EH (cell line): ENCODE measurements at regions not wholly inside any gene's neighbourhood (a gene's known extent, or its start where the extent isn't known, plus 50 kb on each side); places are given as distances from the start of the nearest gene placed in this dataset.
"Not testable (repeated sequence)": the region's sequence is repeated elsewhere in the genome, so short reads cannot be mapped to it uniquely, and the experiment has no call there.

Experiments
- DNase-seq: peaks from one replicate; pipeline ENCODE4 v3.0.0-alpha.2; 2015; ENCODE audit warnings: low read depth

DNA sequence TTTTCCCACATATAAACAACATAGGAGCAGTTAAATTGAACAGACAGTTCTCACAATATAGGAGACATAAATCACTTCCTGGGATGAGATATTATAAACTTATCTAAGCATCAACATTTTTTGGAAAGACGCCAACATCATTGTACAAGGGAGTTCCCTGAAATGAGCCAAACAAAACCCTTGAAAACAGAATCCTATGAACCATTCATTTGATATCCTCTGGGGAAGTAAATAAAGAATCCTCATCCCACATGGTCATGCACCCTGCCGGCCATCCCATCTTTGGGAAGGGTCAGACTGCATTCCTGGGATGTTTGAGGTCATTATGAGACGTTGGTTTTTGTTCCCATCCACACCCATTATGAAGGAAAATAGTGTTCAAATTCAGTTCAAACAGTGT is 111.8 kb upstream of the USP25 start:
- DNase-seq: peak; percentile 67

DNA sequence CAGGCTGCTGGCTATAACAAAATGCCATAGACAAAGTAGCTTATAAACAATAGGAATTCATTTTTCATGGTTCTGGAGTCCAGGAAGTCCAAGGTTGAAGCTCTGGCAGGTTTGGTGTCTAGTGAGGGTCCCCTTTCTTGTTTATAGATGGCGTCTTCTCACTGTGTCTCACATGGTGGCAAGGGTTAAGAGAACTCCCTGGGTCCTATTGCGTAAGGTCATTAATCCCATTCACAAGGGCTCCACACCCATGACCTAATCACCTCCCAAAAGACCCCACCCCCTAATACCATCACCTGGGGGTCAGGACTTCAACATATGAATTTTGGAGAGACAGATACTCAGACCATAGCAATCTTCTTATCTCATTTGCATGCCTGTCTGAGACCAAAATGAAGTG is 108.9 kb upstream of the USP25 start:
- DNase-seq: no peak

DNA sequence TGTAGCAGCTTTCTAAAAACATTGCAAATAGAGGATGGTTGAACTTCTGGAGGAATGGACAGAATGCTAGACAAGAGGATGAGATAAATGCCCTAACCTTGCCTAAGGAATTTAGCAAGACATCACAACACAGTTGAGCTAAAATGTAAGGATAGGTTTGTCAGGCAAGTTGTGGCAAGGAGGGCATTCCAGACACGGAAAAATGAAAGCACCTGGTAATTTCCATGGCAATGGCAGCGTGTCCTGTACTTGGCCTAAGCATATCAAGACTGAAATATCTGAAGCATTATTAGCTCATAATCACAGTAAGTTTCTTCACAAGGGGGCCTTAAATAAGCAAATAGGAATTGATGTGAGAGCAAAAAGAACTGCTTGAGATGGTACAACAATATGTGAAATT is 105.1 kb upstream of the USP25 start:
- DNase-seq: no peak

DNA sequence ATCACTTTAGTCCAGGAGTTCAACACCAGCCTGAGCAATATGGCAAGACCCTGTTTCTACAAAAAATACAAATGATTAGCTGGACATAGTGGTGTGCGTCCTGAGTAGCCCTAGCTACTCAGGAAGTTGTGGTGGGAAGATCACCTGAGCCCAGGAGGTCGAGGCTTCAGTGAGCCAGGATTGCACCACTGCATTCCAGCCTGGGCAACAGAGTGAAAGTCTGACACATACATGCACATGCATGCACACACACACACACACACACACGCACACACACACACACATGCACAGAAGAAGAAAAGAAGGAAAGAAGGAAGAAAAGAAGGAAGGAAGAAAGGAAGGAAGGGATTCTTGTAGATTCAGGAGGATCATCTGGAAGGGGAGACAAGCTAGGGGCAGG is 104.4 kb upstream of the USP25 start:
- DNase-seq: no peak

DNA sequence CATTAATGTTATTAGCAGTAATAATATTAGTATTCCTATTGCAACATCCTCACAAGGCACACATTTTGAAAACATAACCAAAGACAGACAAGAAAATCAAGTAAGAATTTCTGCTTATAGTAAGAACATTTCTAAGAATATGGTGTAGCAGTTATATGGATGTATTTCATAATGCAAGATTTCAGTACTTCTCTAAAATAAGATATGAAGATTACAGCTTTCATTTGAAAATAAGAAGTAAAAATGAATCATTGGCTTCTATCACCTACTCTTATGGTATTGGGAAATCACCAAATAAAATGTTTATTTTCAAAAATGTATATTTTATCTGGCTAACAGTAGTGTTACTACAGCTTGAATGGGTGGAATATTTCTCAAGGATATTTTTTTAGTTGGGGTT is 103.8 kb upstream of the USP25 start:
- no peak for DNase-seq

DNA sequence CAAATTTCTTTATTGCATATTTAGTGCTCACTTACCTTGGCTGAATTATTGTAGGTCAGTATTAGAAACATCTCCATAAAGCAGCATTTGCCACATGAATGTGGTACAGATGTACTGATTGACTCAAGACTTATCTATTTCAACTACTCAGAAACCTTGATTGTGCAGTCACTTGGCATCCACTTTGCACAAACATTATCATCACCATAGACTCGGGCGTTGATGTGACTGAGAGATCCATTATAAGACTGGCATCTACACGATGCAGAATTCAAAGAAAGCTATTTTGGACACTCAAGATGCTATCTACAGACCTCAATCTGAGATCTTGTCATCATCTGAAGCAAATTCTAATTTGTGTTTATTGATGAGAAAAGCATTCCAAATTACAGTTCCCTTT is 102.8 kb upstream of the USP25 start:
- no peak for DNase-seq

DNA sequence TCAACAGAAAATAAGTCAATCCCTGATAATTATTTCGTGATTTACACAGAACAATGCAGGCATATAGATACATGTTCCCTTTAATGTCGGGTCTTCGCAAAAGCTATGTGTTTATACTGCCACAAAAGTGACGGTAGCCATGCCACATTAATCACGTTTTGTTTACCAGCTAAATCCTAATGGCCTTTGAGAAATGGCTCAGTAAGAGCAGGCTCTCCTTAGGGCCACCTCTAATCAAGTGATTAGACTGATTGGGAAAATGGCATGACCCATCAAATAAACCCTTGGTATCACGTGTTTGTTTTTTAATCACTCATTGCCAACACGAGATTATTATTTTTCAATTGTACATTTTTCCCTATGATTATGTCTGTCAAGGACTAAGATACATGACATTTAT is 102.0 kb upstream of the USP25 start:
- DNase-seq: no peak

DNA sequence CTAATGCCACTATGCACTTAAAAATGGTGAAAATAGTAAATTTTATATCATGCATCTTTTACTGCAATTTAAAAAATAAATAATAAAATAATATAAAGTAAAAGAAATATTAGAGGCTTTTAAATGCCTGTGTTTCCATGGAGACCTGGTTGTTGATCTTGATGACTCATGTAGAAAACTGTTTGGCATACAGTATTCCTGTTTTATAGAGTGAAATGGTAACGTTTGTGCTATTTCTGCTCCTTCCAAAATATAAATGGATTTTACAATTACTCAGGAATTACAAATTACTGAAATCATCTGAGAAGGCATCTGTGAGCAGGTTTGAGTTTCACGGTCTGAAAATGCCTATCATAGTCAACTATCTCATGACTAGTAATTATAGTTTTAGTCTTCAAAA is 98.4 kb upstream of the USP25 start:
- peak; percentile 77 for DNase-seq

DNA sequence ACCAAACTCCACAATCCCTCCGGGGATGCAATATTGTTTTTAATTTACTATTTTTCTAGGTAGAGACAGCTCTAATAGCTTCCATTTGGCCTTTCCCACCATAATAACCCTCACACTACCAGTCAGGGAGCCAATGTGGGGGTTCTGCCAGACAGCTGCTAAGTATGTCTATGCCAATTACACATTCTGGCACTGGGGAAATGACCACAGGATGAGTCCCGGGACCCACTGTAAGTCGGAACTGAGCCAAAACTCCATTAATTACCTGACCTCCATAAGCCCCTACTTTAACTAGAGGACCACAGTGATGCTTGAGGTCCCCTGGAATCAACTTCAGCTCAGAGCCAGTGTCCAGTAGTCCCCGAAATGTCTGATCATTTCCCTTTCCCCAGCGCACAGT is 95.2 kb upstream of the USP25 start:
- DNase-seq: not testable (repeated sequence)

DNA sequence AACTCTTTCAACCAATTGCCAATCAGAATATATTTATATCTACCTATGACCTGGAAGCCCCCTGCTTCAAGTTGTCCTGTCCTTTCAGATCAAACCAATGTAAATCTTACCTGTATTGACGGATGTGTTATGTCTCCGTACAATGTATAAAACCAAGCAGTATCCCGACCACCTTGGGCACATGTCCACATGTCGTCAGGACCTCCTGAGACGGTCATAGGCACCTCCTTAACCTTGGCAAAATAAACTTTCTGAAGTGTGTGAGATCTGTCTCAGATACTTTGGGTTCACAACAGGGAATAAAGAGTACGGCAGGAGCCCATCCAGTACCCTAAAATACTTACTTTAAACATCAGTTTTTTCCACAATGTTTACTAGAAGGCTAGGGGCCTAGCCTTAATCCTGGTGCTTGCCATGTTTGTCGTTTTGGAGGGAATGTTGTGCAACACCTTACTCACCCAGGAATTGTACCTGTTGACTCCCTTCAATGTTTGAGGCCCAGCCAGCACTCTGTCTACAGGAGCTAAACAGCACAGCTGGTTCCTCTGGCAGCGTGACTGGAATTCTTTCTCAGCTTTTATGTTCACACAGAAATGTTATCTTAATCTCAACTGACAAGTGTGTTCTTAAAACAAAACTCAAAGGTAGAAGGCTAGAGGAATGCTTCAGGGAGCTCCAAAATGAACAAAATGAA is 90.8 kb upstream of the USP25 start:
- DNase-seq: peak; percentile 6

DNA sequence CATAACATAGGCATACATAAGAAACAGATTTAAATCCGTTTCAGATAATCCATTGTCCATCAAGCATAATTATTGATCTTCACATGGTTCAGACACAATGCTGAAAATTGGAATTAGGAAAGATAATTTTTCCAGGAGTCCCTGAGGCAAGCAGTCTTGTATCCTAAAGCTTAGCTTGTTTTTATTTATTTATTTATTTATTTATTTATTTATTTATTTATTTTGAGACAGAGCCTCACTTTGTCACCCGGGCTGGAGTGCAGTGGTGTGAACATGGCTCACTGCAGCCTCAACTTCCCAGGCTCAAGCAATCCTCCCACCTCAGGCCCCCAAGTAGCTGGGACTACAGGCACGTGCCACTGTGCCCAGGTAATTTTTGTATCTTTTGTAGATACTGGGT is 89.7 kb upstream of the USP25 start:
- DNase-seq: not testable (repeated sequence)

DNA sequence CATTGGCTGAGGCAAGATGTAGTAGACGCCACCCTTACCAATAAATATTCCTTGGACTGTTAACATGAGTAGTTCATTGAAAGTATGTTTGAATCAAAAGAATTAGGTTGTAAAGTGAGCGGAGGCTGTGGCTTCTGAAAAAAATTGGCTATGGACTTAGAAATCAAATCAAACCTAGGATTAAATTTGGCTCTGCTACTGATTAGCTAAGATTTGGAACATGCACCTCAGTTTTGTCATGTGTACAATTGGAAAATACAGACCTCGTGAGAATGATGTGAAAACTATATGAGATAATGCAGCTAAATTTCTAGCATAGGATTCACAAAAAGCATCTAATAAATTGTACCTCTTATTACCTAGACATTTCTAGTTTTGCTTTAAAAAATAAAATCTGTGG is 85.3 kb upstream of the USP25 start:
- no peak for DNase-seq

DNA sequence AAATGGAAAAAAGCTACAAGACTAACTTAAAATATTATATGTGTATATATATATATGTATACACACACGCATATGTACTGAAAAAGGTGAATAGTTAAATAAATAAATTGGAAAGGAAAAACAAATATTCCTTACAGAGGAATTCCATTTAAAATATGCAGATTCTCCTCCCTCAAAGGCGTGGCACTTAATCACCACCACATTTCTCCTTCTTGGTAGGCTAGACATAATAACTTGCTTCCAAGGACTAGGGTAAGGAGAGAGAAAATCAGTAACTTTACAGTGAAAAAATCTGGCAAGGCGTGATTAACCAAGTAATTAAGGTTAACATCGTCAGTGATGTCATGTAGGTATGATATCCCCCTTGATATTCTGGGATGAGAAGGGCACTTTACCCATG is 84.0 kb upstream of the USP25 start:
- no peak for DNase-seq

DNA sequence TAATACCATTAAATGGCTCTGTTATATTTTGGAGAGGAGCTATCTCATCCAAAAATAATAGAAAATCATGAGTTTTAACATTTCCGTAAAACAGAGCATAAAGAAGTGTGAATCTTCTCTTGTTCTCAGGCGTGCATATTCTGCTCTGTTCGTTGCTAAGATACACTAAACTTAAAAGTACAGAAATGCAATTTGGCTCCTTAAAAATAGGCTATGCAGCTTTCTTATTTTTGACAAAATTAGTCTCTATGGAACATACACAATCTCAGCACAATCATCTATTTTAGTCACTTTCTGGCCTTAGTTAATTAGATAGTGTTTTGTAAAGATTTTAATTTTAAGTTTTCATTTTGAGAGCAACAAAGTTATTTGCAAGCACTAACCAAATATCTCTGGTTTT is 79.0 kb upstream of the USP25 start:
- no peak for DNase-seq

DNA sequence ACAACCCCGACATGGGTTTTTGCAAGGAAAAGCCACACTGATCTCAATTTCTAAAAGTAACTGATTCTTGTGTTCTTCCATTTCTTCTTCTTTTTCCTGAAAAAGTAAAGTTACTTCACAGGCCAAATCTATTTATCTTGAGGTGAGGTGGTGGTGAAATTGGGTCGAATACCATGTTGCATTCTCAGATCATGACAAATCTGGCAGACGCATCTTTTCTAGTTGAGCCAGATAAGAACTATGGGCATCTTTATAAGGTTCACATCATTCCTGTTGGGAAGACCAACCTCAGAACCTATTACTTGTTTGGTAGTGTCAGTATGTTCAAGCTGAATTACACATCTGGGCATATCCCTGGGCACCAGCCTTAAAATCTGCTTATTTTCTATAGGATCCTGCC is 78.6 kb upstream of the USP25 start:
- no peak for DNase-seq

DNA sequence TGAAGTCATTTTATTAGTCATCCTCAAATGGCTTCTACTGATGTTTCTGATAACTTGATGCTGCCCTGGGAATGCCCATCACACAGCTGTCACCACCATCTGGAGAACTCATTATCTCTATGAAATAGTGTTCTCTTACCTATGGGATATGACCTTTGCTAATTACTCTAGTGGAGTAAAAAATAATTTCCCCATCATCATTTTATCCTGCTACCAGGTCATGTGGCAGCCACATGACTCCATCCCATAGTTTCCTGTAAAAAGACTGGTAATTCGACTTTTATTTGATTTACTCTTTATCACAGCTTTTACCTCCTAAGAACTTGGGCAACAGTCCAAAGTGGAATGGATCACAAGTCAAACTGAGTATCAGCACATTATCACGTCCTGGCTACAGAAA is 76.1 kb upstream of the USP25 start:
- no peak for DNase-seq

DNA sequence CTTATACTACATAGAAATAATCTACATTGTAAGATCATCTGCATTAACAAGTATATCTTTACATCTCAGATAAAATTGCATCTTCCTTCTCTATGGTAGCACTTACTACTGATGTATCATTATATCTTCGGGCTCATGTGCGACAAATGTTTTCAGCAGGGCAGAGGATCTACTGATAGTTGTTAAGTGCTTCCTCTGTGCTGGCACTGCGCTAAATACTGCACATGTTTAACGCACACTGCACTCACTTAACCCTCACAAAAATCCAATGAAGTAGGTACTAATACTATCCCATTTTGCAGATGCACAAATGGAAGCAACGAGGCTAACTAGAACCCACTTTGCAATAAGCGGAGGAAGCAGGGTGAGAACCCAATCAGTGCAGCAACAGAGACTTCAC is 75.6 kb upstream of the USP25 start:
- DNase-seq: no peak

DNA sequence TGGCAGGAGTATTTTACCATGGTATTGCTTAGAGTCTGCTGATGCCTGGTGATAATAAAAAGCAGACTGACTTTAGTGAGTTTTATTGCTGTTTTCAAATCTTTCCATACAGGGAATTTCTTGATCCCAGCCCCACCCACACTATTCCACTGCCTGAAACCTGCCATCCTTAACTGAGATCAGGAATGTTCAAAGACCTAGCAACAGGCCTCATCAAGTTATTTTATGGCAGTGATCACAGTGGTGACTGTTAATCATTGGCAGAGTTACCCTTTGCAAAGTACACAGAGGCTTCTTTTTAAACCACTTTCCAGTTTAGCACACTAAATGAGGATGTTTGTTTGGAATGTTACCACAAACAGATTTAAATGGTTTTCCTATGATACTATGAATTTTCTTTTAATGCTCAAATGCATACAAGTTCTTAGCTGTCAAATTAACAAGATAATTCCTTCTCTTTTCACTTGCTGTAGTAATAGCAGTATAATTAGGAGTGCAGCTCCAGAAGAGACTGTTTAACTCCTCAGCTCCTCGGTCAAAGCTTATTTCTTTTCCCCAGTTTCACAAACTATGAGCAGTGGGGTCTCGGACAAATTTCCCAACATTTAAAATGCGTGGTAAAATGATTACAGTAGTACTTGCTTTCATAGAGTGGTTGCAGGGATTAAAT is 69.9 kb upstream of the USP25 start:
- DNase-seq: peak; percentile 3

DNA sequence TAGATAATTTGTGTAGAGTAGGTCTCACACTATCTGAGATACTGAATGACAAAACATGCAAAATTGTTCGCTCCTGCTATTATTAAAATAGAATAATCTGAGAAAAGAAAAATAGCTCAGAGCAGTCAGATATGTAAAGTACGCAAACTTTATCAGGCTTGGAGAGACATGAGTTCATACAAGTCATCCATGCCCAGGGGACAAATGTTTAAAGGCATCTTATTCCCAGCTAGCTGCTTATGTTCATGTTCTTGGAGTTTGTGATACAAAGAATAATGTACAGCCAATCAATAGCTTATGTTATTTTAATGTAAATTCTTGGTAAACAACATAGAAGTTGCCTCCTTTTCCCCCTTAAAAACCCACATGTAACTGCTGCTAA is 69.4 kb upstream of the USP25 start:
- DNase-seq: no peak

DNA sequence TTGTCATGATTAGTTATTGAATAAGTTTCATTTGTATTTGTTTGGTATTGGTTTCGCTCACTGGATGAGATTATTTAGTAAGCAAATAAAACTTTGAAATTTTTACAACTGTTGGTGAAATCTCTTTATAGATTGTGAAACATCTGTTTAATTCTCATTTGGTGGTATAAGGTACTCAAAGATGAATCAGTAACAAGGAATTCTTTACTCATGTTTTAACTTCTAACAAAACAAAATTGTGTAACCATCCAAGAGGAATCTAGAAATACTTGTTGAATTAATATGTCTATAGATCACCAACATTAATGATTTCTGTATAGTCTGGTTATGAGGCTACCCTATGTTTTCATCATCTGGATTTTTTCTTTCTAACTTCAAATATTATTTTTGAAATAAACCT is 62.8 kb upstream of the USP25 start:
- DNase-seq: peak; percentile 38

DNA sequence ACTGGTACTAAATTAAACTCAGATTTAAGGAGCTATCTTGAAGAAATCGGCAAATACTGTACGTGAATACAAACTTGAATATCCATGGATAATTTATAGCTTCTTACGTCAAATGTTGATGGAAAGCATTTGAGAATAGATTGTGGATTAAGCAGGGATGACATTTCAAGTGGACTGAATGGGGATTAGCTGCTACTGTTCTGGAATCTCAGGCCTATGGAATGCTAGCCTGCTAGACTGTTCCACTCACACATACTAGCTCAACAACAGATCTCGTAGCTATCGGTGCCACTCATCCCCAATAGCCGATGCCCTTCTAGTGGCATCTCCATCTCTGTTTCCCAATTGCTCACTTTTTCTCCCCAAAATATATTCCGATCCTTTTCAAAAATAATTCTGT is 62.0 kb upstream of the USP25 start:
- no peak for DNase-seq

DNA sequence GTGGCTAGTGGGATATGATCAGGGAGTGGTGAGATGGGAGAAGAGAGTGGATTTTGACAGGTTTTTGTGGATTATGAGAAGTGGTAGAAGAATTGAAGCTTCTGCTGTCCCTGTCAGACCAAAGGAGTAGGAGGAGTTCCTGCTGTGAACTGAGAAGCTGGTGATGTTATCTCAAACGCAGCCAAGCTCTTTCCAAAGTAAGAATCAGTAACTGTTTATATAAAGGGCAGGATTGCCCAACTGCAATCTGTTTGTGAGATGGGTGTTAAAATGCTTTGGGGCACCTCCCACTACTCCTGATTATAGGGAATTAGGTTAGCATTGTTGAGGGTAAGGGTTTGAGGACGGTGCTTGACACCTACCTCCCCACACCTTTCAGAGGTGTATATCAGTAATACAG is 60.5 kb upstream of the USP25 start:
- peak; percentile 23 for DNase-seq

DNA sequence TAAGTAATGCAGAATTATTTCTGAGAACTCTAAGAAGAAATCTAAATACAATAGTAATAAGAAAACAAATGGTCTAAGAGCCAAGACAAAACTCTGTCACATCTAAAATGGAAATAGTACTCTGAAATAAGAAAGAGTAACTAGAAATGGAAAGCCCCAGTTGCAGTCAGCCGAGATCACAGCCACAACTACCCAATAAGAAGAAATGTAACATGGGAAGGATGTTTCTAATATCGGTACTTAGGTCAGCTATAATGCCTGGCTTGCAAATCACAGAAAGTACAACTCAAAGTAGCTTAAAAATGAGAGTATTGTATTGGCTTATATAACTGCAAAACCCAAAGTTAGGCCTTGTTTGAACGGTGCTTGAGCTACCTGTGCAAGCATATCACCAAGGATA is 58.6 kb upstream of the USP25 start:
- no peak for DNase-seq

DNA sequence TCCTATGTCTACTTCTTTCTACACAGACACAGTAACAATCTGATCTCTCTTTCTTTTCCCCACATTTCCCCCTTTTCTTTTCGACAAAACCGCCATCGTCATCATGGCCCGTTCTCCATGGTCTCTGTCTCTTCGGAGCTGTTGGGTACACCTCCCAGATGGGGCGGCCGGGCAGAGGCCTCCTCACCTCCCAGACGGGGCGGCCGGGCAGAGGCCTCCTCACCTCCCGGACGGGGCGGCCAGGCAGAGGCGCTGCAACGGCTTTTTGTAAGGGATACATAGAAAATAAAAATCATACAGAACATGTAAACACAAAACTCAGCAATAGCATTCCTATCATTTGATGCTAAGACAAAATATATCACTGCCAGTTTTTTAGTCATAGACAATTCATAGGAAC is 57.2 kb upstream of the USP25 start:
- DNase-seq: not testable (repeated sequence)
